GM12878 (cell line): ENCODE measurements at regions not wholly inside any gene's neighbourhood (a gene's known extent, or its start where the extent isn't known, plus 50 kb on each side); places are given as distances from the start of the nearest gene placed in this dataset.

Experiments used
- ATAC-seq: fragments of 200-7000 bp; cut with Tn5 transposase; 3 replicates; pipeline ENCODE4 v1.9.1; 2020; ENCODE audit warnings: mild to moderate bottlenecking, moderate library complexity
- BruUV-seq: library from RNA; stranded (reverse); fragments of 400-500 nt; replicated peaks from 2 replicates; lab custom pipeline; 2021; lab: Mats Ljungman, UMichigan
- CTCF ChIA-PET: fragments of 300-600 bp; sonication (Branson Sonifier 250); formaldehyde crosslinking; extraction: SDS; loops from one replicate; lab custom pipeline; 2021; ENCODE audit warnings: inconsistent platforms; lab: Yijun Ruan, JAX
- POLR2A ChIA-PET: fragments of 350-600 bp; formaldehyde crosslinking; extraction: SDS; loops from one replicate; lab custom pipeline; 2021; ENCODE audit warnings: inconsistent platforms; lab: Charles Lee
- RAD21 ChIA-PET: fragments of 300-600 bp; sonication (Branson Sonifier 250); formaldehyde crosslinking; loops from one replicate; lab custom pipeline; 2023; ENCODE audit warnings: antibody characterized with exemption; ENCODE audit not compliant: unreplicated experiment; lab: Charles Lee
- SMC1A ChIA-PET: fragments of 300-600 bp; sonication (Branson Sonifier 250); formaldehyde crosslinking; loops from one replicate; lab custom pipeline; 2023; ENCODE audit not compliant: unreplicated experiment, uncharacterized antibody; lab: Charles Lee
- DNase-seq: peaks from one replicate; pipeline ENCODE4 v3.0.0-alpha.2; 2011; ENCODE audit warnings: low read depth, low spot score
- FAIRE-seq: peaks from 3 replicates; lab custom pipeline; 2011; peaks lifted over from hg19 to GRCh38; lab: Jason Lieb, UNC
- H2AFZ ChIP-seq: 2 replicates; pipeline ENCODE4 v1.6.0; 2011; ENCODE audit warnings: low read depth, low read length, control low read depth; ENCODE audit not compliant: control insufficient read depth
- H3K27ac ChIP-seq: 2 replicates; pipeline ENCODE4 v1.5.1; 2011; ENCODE audit warnings: control low read depth; ENCODE audit not compliant: control insufficient read depth, insufficient read depth
- H3K27me3 ChIP-seq, 2 experiments: replicated peaks in 1 of 2; 2 replicates each; pipeline versions ENCODE4 v1.6.0 to v1.6.1; 2011; ENCODE audit warnings: low read length in 1 of 2; ENCODE audit not compliant: control insufficient read depth in 2 of 2, insufficient read depth in 2 of 2
- H3K36me3 ChIP-seq, 2 experiments: 2 replicates each; pipeline ENCODE4 v1.5.1; 2011; ENCODE audit warnings: low read length in 1 of 2; ENCODE audit not compliant: control insufficient read depth in 2 of 2, insufficient read depth in 2 of 2
- H3K4me1 ChIP-seq: 2 replicates; pipeline ENCODE4 v1.6.1; 2011; ENCODE audit warnings: mild to moderate bottlenecking, low read length, moderate library complexity, mixed read lengths; ENCODE audit not compliant: control insufficient read depth, insufficient read depth
- H3K4me2 ChIP-seq: 2 replicates; pipeline ENCODE4 v1.6.0; 2011; ENCODE audit warnings: control low read depth; ENCODE audit not compliant: control insufficient read depth, insufficient read depth
- H3K4me3 ChIP-seq: fragments of 200-600 bp; sonication (generic); 2 replicates; pipeline ENCODE4 v1.5.1; 2016
- H3K79me2 ChIP-seq: 2 replicates; pipeline ENCODE4 v1.6.0; 2011; ENCODE audit warnings: low read length; ENCODE audit not compliant: control insufficient read depth, insufficient read depth
- H3K9ac ChIP-seq: 2 replicates; pipeline ENCODE4 v1.8.0; 2011; ENCODE audit warnings: low read length, control low read depth, mixed read lengths; ENCODE audit not compliant: control insufficient read depth, insufficient read depth
- H3K9me3 ChIP-seq: replicated peaks from 3 replicates; pipeline ENCODE4 v1.5.1; 2011; ENCODE audit warnings: mild to moderate bottlenecking, low read length; ENCODE audit not compliant: control insufficient read depth, insufficient read depth
- H4K20me1 ChIP-seq: 2 replicates; pipeline ENCODE4 v1.6.0; 2011; ENCODE audit not compliant: control insufficient read depth, insufficient read depth
- CTCF ChIP-seq, 3 experiments: IDR thresholded peaks in 2 of 3; conservative IDR thresholded peaks in 1 of 3; 2 replicates each; pipeline ENCODE4 v1.5.1; 2011; ENCODE audit warnings: low read depth in 3 of 3, low read length in 3 of 3, mild to moderate bottlenecking in 3 of 3, control low read depth in 2 of 3, moderate library complexity in 2 of 3, inconsistent platforms in 1 of 3, mixed read lengths in 1 of 3; ENCODE audit not compliant: control insufficient read depth in 2 of 3, insufficient read depth in 1 of 3; ENCODE audit errors: extremely low read depth in 1 of 3
- EZH2 ChIP-seq: IDR thresholded peaks from 2 replicates; pipeline ENCODE4 v1.6.1; 2012; ENCODE audit warnings: low read depth, mild to moderate bottlenecking, control low read depth, inconsistent platforms, low read length, borderline replicate concordance; ENCODE audit not compliant: control insufficient read depth
- FOXK2 ChIP-seq: fragments of 450-650 bp; IDR thresholded peaks from 2 replicates; pipeline ENCODE4 v1.6.1; 2017; ENCODE audit warnings: mild to moderate bottlenecking, moderate library complexity
- HCFC1 ChIP-seq: fragments of 150-350 bp; IDR thresholded peaks from 2 replicates; pipeline ENCODE4 v1.6.1; 2014; ENCODE audit warnings: low read length
- PAX5 ChIP-seq: IDR thresholded peaks from 2 replicates; pipeline ENCODE4 v1.6.1; 2011; ENCODE audit warnings: low read depth, low read length, borderline replicate concordance
- WGBS: methylation state at CpG from one replicate; pipeline ENCODE4 v1.1.6; 2016; ENCODE audit warnings: low lambda C conversion rate; ENCODE audit not compliant: insufficient replicate concordance, insufficient coverage; ENCODE audit errors: missing lambda C conversion rate; 5-methylcytosine and 5-hydroxymethylcytosine counted together
- in situ Hi-C: fragments of 300-500 bp; cut with MboI; formaldehyde crosslinking; loops from 9 replicates; pipeline ENCODE4 v1.14.3; 2018; ENCODE audit warnings: mixed read lengths
- intact Hi-C: fragments of 100-400 bp; cut with micrococcal nuclease; formaldehyde crosslinking; loops from one replicate; pipeline ENCODE4 v1.14.2; 2022; ENCODE audit not compliant: unreplicated experiment

DNA sequence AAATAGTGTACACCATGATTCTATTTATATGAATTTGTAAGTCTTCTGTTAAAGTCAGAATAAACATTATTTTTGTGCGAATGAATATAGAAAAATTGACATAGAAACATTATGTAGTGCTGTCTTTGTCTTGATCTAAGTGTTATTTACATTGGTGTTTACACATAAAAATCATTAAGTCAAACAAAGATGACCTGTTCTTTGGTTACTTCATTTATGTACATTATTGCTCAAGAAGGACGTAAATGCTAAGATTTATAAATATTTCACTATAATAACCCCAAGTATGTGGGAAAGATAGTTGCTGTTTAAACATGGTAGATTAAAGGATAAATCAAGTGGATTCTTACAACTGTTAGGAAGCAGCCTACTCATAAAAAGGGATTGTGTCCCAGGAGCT is 536.8 kb upstream of the DSEL start (continued):
- no peak for TF ChIP-seq CTCF (IDR thresholded peaks at IDR 0.05 in 2 of 3, conservative IDR thresholded peaks at IDR 0.05 in 1 of 3; ENCODE audit: control insufficient read depth in 2 of 3, extremely low read depth in 1 of 3, insufficient read depth in 1 of 3, low read depth in 3 of 3, low read length in 3 of 3)
- no peak for TF ChIP-seq HCFC1
- TF ChIP-seq PAX5: no peak
- TF ChIP-seq FOXK2: no peak

DNA sequence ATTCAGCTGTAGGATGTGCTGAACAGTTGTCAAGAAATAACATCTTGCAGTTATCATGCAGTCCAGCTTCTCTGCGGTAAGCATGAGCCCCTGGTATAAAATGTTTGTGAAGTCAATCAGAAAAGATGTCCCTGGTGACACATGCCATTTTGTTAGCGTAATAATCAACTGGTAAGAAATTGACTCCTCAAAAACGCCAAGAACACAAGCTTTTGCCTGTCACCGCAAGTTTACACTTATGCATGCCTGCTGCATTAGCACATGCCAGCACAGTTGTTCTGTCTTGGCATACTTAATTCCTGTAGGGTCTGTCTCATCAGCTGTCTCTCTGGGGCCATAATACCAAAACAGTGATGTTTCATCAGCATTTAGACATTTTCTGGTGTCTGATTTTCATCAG is 524.8 kb upstream of the DSEL start:
- H3K27me3 ChIP-seq: no peaks in the 10 kb centered on the region
- no peak overlapping the region for H3K4me2 ChIP-seq
- ChIA-PET CTCF (no interaction called here), POLR2A (no interaction called here), SMC1A (no interaction called here), RAD21 (no interaction called here)
- intact Hi-C loops (no loop called here), in situ Hi-C loops (no loop called here)
- H3K4me1 ChIP-seq: no peaks in the 10 kb centered on the region
- TF ChIP-seq EZH2: no peak
- no peak overlapping the region for H3K4me3 ChIP-seq
- FAIRE-seq (no peak), ATAC-seq (no peak), DNase-seq (no peak)
- no peaks in the 10 kb centered on the region for H3K9me3 ChIP-seq
- 31% methylated on average over 4 of the region's 4 CpGs for WGBS
- BruUV-seq: no TSS peak
- no peaks in the 10 kb centered on the region for H4K20me1 ChIP-seq
- H3K79me2 ChIP-seq: no peaks in the 10 kb centered on the region
- no peak overlapping the region for H3K27ac ChIP-seq
- no peaks in the 10 kb centered on the region for H3K36me3 ChIP-seq
- H3K9ac ChIP-seq: no peak overlapping the region
- no peak overlapping the region for H2AFZ ChIP-seq
